ENCODE measurements at regions not wholly inside any gene's neighbourhood (a gene's known extent, or its start where the extent isn't known, plus 50 kb on each side); places are given as distances from the start of the nearest gene placed in this dataset.

DNA sequence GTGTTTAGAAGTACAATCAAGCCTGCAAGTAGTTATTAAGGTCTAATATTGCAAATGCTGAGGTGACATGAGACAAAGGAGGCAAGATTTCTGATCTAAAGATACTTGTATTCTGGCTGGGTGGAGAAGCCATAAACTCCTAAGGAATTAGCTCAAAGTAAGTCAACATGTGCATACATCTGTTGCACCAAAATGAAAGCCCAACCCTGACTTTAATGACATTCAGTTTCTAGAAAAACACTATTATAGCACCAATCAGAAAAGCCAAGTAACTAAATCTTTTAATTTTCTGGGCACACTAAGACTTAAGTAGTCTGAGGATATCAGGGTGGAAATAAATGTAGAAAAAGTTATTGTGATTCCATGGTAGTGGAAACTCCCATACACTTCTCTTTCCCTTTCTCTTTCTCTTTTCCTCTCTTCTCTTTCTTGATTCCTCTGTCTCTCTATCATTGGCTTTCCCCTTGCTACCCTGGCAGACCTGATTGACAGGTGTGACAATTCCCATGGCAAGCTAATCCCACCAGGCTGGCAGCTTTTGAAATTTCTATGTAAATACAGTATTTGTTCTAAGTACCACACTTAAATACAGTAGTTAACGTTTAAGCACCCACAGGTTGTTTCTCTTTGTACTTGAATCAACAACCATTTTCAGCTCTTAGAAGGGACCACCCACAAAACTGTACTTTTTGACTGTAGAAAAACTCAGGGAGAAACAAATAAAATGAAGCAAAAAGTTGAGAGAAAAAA is 528.4 kb upstream of the SEMA6D start:
- Histone ChIP-seq H3K9me3 (no peaks in the 10 kb centered on the region), H3K4me1 (peaks cover 0 to 16% (median 13%) of the 10 kb centered on the region in 9 donors), H3K27me3 (peaks cover 0 to 52% (median 32%) of the 10 kb centered on the region in 7 donors), H3K27ac (no peak overlapping the region), H3K36me3 (no peaks in the 10 kb centered on the region), H3K4me3 (no peak overlapping the region)
- intact Hi-C loops (cut with DNase I): no loop called here
- WGBS, 2 donors: 73 to 75% methylated on average over 1 of the region's 1 CpG
- TF ChIP-seq, protein P1, sequence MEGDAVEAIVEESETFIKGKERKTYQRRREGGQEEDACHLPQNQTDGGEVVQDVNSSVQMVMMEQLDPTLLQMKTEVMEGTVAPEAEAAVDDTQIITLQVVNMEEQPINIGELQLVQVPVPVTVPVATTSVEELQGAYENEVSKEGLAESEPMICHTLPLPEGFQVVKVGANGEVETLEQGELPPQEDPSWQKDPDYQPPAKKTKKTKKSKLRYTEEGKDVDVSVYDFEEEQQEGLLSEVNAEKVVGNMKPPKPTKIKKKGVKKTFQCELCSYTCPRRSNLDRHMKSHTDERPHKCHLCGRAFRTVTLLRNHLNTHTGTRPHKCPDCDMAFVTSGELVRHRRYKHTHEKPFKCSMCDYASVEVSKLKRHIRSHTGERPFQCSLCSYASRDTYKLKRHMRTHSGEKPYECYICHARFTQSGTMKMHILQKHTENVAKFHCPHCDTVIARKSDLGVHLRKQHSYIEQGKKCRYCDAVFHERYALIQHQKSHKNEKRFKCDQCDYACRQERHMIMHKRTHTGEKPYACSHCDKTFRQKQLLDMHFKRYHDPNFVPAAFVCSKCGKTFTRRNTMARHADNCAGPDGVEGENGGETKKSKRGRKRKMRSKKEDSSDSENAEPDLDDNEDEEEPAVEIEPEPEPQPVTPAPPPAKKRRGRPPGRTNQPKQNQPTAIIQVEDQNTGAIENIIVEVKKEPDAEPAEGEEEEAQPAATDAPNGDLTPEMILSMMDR (IDR thresholded peaks at IDR 0.05): no peak
- DNase-seq: no peak
- ATAC-seq: no peak

DNA sequence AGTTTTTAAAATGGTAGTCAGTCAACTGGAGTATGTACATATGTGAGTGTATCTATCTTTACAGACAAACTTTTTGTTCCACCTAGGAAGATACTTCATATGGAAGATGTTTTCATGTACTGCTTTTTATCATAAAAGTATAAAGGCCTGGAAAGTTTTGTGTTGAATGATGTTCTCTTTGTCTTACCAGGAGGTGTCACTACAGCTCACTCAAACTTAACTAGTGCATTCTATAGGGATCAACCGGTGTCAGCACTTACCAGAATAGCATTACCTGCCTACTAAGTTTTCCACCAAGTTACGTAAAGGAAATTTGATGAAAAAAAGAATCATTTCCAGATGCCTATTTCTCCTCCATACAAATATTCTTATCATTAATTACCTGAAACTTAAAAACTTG is 522.6 kb upstream of the SEMA6D start:
- peaks cover 0 to 4% (median 0%) of the 10 kb centered on the region in 9 donors for H3K4me1 ChIP-seq
- no peaks in the 10 kb centered on the region for H3K27me3 ChIP-seq
- TF ChIP-seq, protein P1 (IDR thresholded peaks at IDR 0.05): peak in 6 of 9 donors; percentile 15 to 45 (median 26)
- intact Hi-C loops (cut with DNase I): loop anchor here in 9 of 10 donors (2.0 to 10.0 kb wide), 13 partner anchors 270 to 1098 kb away; partner anchors contain the start of gene SEMA6D (in 1 of the 9)
- H3K27ac ChIP-seq: no peak overlapping the region
- H3K9me3 ChIP-seq: no peaks in the 10 kb centered on the region
- ATAC-seq (peak in 1 of 8 donors; percentile 49), DNase-seq (no peak)
- no peak overlapping the region for H3K4me3 ChIP-seq
- no peaks in the 10 kb centered on the region for H3K36me3 ChIP-seq
- 40 to 42% methylated on average over 2 of the region's 2 CpGs for WGBS, 2 donors

DNA sequence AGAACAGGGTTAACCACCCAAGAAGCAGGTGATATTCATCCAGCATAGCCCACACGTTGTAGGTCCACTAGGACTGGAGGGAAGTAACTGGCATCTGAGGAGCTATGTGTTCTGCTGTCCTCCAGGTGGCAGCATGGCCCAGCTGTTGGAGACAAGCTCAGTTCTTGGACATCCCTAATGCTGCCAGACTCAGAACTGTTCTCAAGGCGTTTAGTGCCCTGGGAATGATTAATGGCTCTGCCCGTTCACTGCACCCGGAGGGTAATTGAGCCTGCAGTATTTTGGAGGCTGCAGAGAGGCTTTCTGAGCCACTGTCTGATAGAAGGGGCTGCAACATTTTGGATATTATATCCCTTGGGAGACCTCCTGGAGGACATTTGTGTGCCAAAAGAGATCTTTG is 521.3 kb upstream of the SEMA6D start:
- peak; percentile 86 to 99 (median 95) for ATAC-seq
- Histone ChIP-seq H3K4me3 (no peak overlapping the region), H3K36me3 (no peaks in the 10 kb centered on the region), H3K9me3 (no peaks in the 10 kb centered on the region), H3K27ac (no peak overlapping the region), H3K27me3 (no peaks in the 10 kb centered on the region), H3K4me1 (peaks cover 0 to 4% (median 0%) of the 10 kb centered on the region in 9 donors)
- DNase-seq: peak; percentile 77 to 82
- TF ChIP-seq, protein P1 (IDR thresholded peaks at IDR 0.05): peak; percentile 66 to 91 (median 83)
- WGBS, 2 donors: 0 to 1% methylated on average over 4 of the region's 4 CpGs
- intact Hi-C loops (cut with DNase I): loop anchor here (1.0 to 10.0 kb wide), 14 partner anchors 269 to 1091 kb away; partner anchors contain the start of gene SEMA6D (in 1 of the 10)

DNA sequence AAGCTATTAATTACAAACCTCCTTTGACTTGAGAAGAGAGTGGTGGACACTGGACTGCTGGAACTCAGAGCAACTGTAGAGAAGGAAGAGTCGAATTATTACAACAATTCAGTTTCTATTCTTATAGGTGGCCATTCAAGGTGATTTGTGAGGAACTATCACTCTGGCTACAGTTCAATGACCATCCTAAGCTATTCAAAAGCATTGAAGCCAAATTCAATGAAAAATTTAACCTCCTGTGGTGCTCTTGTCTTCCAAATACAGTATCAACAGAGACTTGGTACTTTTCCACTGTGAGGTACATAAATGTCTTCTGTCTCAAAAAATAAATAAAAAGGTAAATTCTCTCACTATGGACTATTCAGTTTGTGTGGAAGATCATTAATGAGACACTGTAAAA is 513.3 kb upstream of the SEMA6D start:
- DNase-seq (no peak), ATAC-seq (no peak)
- no peaks in the 10 kb centered on the region for H3K27me3 ChIP-seq
- H3K27ac ChIP-seq: no peak overlapping the region
- no peaks in the 10 kb centered on the region for H3K4me1 ChIP-seq
- no peaks in the 10 kb centered on the region for H3K9me3 ChIP-seq
- H3K4me3 ChIP-seq: no peak overlapping the region
- 86 to 97% methylated on average over 1 of the region's 1 CpG for WGBS, 2 donors
- no peaks in the 10 kb centered on the region for H3K36me3 ChIP-seq
- TF ChIP-seq, protein P1 (IDR thresholded peaks at IDR 0.05): no peak
- intact Hi-C loops (cut with DNase I): no loop called here

Data from heart right ventricle (tissue), 16 donors.